ENCODE measurements at regions not wholly inside any gene's neighbourhood (a gene's known extent, or its start where the extent isn't known, plus 50 kb on each side); places are given as distances from the start of the nearest gene placed in this dataset.

- DNase-seq, result no peak
Measured at GRCh38 chr16:9374061-9374460, 282.6 kb downstream of the HAPSTR1 start.

DNA sequence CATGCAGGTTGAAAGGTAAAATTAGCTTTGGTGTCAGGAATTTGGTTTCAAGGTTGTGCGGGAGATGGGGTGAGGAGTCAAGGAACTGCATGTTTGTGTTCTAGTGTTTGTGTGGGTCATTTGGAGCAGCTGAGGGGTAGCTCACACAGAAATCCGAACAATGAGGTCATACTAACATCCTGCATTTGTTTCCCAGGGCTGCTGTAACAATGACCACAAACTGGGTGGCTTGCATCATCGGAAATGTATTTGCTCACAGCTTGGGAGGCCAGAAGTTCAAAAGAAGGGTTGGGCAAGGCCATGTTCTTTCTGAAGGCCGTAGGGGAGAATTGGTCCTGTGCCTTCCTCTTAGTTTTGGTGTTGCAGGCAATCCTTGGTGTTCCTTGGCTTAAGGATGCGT is 287.4 kb downstream of the HAPSTR1 start:
- no peak for DNase-seq

DNA sequence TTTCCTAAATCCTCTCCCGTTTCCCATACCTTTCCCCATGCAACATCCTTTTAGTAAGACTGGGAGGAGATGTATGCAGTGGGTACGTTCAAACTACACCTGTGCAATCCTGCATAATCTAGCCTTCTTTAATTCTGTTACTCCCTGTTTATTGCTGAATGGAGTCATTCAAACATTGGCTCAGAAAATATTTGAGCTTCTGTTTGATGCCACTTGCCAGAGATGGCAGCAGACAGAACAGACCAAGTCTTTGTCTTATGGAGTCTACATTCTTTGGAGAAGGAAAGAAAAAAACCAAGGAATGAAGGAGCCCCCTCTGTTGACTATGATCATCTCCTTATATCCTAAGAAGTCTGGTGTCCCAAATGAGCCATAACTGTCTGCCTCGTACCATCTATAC is 288.8 kb downstream of the HAPSTR1 start:
- DNase-seq, result no peak

DNA sequence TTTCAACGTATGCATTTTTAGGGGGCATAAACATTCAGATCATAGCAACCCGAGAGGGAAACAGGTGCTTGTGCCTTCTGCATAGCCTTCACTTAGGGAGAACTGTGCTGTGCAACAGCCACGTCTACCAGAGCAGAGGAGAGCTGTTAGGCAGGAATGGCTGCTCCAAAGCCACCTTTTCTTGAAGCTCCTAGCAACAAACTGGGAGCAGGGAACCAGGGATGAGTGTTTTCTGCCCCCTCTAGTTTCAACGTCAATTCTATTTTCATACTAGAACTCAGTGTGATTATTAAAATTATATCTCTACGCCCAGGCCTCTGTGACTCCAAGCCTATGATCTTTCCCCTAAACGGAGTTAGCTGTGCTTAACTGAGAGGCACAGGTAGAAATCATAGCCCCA is 290.0 kb downstream of the HAPSTR1 start:
- no peak for DNase-seq

DNA sequence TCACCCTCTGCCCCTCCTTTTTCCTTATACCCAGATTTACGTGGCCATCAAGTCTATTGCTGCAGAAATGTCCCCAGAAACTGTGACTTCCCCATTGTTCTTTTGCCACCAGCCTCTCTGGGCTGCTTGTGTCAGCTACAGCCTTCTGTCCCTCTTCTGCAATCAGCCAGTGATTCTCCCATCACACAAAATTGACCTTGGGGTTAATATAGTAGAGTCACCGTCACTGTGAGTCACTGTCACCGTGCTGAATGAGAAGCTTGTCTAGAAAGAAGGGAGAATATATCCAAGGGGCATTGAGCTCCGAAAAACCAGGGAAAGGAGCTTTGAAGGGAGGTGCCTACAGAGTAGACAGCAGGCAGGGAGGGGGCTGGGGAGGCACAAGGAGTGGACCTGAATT is 290.5 kb downstream of the HAPSTR1 start:
- DNase-seq, result no peak

GRCh38 chr16:9383281-9383680 is 291.8 kb downstream of the HAPSTR1 start:
- no peak for DNase-seq

GRCh38 chr16:9384141-9384540 is 292.7 kb downstream of the HAPSTR1 start:
- DNase-seq, result no peak

DNA sequence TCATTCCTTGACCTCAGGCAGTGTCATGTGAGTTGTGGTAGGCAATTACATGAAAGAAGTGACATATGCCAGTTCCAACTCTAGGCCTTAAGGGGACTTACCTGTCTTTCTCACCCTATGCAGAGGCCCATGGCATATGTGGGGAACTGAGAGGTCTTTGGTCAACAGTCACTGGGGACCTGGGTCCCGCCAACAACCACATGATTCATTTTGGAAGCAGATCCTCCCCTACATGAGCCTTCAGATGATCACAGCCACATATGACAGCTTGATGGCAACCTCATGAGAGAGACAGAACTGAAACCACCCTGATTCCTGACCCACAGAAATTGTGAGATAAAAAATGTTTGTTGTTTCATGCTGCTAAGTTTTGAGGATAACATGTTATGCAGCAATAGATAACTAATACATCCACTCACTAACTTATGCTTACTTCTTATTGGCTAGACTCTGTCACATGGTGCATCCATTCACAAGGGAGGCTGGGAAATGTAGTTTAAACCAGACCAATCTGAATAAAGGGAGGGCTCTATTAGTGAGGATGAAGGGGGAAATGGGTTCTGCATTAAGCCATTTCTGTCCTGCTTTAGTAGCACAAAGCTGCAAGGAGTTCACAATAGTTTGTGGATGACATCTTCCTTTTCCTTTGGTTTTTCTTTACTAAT is 298.2 kb downstream of the HAPSTR1 start:
- no peak for DNase-seq

- no peak for DNase-seq
Measured at GRCh38 chr16:9392956-9393355, 301.5 kb downstream of the HAPSTR1 start.

- no peak for DNase-seq
Measured at GRCh38 chr16:9393591-9393990, 302.1 kb downstream of the HAPSTR1 start.

DNA sequence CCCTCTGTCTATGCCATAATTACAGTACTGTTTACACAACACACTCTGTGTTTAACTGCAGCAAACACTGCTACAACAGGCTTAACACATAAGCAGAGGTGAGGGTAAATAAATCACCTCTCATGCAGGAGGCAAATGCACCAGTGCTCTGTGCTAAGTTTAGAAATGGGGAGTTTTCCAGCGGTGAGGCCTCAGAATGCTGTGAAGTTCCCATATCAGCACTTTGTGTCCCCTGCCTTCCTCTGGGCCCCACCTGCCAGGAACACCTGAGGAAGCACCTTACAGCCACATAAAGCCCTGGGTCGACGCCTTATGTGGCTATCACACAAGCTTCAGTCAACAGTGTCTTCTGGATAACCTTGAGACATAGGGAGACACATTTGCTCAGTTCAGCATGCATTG is 304.5 kb downstream of the HAPSTR1 start:
- no peak for DNase-seq

GRCh38 chr16:9399573-9399972 is 308.1 kb downstream of the HAPSTR1 start:
- DNase-seq, result no peak

DNA sequence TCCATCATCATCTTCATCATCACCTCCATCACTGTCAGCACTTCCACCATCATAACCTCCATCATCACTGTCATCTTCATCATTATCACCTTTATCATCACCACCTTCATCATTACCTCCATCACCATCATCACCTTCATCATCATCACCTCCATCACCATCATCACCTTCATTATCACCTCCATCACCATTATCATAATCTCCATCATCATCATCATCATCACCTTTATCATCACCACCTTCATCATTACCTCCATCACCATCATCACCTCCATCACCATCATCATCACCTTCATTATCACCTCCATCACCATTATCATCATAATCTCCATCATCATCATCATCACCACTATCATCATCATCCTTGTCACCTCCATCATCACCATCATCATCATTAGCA is 309.7 kb downstream of the HAPSTR1 start:
- DNase-seq, result no peak

DNA sequence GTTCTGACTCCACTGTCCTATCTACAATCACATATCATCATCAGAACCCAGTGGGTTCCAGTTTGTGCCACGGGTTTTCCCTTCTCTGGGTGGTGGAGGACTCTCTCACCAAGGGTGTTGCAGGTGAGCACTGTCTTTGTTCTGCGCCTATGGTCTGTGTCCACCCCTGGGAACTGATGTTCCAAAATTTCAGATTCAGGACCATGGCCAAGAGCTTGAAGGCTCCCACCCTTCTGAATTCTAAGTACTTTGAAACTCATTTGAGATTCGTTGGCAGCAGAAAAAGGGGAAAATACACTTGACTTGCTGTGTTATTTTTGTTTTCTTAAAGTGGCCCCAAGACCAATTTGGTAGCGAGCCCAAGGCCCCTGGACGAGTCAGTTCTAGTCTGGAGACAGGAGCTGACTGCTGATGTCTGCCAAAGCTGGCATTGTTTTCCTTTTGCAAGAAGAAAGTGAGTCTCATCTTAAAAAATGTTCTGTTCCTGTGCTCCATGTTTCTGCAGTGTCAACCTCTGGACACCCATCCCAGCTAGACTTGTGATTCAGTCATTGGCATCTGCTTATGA is 310.9 kb downstream of the HAPSTR1 start:
- no peak for DNase-seq

- DNase-seq, result no peak
Measured at GRCh38 chr16:9404811-9405210, 313.4 kb downstream of the HAPSTR1 start.

DNA sequence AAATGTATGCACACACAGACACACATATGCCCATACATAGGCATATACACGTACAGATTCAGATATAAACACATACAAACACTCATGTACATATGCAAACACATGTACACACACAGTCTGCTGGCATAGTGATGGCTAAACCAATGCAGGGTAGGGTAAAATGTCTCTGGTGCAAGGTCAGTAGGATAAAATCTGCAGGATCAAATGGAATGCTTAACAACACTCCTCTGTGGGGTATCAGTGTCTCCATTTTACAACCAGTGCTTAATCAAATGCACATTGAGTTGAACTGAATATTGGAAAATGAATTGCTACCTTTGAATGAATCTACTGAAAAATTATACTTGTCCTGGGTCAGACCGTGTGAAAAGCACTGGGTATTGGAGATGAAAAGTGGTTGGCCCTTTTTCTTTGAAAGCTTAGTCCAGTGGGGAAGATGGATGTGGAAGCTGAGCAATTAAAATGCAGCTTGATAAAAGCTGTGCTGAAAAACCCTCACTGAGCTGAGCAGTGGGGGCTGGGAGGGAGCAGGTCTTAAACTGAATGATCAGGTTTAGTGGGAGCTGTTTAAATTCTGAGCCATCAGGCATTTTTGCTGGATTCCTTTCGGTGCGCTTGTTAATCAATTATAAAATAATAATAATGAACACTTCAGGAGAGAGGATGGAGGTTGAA is 314.7 kb downstream of the HAPSTR1 start:
- no peak for DNase-seq

DNA sequence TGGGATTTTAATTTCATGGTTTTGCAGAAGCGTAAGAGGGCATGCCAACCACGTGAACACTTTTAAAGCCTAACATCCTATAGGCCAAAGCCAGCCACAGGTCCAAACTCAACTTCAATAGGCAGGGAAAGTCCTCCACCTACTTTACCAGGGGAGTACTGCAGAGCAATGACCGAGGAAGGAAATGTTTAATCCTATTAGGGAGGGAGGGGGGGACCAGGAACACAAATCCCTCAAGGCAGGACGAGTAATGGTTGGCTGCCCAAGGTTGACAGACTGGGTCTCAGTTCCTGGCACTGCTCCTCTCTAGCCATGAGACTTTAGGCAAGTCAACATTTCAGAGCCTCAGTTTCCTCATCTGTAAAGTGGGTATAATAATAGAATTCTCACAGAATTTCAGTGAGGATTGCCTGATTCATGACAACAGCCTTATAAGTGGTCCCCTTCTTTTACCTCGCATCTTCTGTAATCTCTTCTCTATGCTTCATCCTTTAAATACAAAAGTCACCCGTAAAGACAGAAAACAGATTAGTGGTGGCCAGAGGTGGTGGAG is 315.8 kb downstream of the HAPSTR1 start:
- DNase-seq, result no peak

DNA sequence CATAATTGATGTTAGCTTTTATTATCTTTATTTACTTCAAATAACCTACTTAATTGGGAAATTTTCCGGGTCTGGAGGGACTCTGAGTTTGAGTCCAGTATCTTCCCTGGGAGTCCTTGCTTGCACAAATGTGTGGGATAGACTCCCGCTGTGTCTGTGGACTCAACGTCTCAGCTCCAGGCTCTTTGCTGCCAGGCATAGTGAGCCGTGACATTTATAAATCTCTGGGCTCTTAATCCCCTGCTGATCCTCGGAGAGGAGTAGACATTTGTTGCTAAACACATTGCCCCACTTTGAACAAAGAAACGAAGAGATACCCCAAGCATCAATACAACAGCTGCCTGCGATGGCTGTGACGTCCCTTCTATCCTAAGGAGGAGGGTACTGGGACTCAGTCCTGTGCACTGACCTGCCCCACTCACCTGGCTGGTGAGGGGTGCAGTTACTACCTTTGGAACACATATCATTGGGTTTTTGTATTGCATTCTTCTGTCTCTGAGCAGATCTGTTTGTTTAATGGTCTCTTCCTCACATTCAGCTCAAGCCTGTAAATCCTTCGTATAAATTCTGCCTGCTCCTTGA is 316.9 kb downstream of the HAPSTR1 start:
- no peak for DNase-seq

GRCh38 chr16:9409560-9410493 is 318.4 kb downstream of the HAPSTR1 start:
- DNase-seq, result no peak

DNA sequence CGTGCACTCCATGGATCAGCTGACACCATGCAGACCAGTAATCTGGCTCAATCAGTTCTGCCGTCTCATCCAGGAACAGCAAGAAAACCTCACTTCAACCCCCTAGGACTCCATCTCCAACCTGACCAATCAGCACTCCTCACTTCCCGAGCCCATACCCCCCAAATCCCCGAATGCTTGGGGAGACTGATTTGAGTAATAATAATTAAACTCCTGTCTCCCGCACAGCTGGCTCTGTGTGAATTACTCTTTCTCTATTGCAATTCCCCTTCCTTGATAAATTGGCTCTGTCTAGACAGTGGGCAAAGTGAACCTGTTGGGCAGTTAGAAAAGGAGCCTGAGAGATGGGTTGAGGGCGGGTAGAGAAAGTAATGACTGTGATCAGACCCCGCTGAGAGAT is 320.0 kb downstream of the HAPSTR1 start:
- DNase-seq, result no peak

DNA sequence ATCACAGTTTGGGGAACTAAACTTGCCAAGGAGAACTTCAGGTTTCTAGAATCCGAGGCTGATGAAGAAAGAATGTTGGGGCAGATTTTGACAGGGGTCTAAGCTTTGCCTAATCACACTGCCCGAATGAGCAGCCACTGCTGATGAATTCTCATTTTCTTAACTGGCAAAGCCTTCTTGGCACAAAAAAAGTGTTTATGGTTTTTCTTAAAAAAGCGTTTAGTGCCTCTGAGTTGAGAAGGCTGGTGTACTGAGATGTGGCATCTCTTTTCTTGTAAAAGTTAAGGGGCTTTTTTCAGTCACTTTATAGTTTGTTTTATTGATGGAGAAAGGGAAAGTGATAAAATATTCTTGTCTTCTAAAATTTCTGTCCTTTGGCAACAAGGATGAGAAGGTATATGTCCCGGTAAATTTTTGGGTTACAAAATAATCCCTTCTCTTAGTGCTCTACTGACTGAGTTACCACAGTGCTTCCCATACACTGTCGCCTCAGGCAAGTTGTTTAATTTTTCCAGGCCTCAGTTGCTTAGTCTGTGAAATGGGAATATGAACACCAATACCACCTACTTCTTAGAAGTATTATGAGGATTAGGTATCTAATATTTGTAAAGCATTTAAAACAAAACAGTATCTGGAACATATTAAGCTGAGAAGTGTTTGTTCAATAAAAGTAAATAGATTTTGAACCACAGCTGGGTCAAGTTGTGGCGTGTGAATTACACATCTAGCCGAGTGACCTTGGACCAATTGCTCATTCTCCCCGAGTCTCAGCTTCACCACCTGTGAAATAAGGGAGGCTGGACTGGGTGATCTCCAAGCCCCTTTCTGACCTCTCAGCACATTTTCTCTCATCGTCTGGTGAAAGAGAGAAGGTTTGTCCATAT is 320.8 kb downstream of the HAPSTR1 start:
- no peak for DNase-seq

Measured in renal pelvis (tissue), 1 donor.